HG03039 (cell line): ENCODE measurements at regions not wholly inside any gene's neighbourhood (a gene's known extent, or its start where the extent isn't known, plus 50 kb on each side); places are given as distances from the start of the nearest gene placed in this dataset.

Source experiments
- ATAC-seq: cut with Tn5 transposase; IDR thresholded peaks from one replicate; pipeline ENCODE4 v1.9.1; 2021; ENCODE audit warnings: mild to moderate bottlenecking, moderate library complexity; ENCODE audit not compliant: unreplicated experiment

GRCh38 chr13:21998279-21998990 lies 327.6 kb downstream of the FGF9 start:
- ATAC-seq: no peak

DNA sequence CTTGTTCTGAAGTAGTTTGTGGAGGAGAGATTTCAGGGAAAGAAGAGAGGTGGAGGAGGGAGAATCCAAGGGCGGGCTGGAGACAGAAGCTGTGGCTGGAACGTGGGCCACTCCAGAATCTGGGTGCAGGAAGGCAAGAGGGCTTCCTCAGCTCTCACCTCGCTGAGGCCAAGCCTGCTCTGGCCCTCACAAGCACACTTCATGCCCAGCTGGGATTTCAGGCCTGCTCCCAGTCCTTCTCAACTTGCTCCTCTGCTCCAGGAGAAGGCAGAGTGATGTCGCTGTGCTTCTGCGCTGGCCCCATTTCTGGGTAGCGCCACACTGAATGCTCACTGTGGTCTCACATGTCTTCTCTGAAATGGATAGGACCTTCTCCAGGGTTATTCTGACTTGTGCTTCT lies 328.8 kb downstream of the FGF9 start:
- no peak for ATAC-seq

- ATAC-seq: no peak
Observed at GRCh38 chr13:22000191-22000590, 329.3 kb downstream of the FGF9 start.

DNA sequence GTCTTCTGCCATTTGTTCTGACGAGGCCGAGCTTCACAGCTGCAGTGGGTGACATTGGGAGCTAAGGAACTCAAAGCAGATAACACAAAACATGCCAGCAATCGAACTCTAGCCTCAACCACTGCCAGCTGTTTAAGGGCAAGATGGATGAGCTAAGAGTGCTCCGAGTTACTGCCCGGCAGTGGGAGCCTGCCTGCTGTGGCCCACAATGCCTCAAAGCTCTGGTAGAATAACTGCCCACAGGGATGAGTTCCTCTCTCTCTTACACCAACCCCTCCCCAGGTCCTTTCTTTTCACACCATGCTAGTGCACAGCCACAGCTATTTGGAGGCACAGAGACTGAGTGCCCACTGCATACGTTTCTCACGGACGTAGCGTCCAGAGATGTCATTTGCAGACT lies 330.5 kb downstream of the FGF9 start:
- no peak for ATAC-seq

DNA sequence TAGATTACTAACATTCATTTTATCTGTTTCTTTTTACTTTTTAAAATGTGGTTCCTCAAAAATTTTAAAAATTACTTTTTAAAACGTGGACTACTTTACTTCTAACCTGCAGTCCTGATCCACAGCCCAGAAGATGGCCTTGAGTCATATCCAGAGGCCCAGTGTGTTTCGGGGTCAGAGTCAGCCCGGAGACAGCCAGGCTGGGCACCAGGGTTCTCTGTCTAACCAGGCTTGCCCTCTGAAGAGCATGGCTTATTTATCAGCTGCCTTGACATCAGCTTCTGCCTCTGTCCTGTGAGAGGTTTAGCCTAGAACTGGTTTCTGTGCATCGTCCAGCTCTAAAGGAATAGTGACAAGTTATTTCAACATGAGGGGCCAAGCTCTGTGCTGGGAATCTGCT lies 332.0 kb downstream of the FGF9 start:
- no peak for ATAC-seq

GRCh38 chr13:22009500-22009899 lies 338.6 kb downstream of the FGF9 start:
- ATAC-seq: no peak

GRCh38 chr13:22009937-22010336 lies 339.1 kb downstream of the FGF9 start:
- no peak for ATAC-seq

- ATAC-seq: no peak
Observed at GRCh38 chr13:22012686-22013085, 341.8 kb downstream of the FGF9 start.

- ATAC-seq: no peak
Observed at GRCh38 chr13:22014469-22014868, 343.6 kb downstream of the FGF9 start.

DNA sequence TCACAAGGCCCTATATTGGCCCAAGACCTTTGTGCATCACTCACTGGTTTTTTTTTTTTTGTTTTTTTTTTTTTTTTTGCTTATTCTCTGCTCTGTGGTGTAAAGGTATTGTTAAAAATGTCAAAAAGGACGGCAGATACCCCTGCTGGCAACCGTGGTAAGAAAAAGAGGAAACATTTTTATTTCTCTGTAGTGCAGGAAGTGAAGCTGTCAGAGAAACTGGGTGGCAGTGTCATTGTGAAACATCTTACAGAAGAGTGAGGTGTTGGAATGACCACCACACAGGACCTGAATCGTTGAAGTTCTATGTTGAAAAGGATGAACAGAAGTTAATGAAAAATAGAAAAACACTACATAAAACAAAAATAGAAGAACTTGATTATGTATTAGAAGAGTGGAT lies 346.4 kb downstream of the FGF9 start:
- no peak for ATAC-seq

DNA sequence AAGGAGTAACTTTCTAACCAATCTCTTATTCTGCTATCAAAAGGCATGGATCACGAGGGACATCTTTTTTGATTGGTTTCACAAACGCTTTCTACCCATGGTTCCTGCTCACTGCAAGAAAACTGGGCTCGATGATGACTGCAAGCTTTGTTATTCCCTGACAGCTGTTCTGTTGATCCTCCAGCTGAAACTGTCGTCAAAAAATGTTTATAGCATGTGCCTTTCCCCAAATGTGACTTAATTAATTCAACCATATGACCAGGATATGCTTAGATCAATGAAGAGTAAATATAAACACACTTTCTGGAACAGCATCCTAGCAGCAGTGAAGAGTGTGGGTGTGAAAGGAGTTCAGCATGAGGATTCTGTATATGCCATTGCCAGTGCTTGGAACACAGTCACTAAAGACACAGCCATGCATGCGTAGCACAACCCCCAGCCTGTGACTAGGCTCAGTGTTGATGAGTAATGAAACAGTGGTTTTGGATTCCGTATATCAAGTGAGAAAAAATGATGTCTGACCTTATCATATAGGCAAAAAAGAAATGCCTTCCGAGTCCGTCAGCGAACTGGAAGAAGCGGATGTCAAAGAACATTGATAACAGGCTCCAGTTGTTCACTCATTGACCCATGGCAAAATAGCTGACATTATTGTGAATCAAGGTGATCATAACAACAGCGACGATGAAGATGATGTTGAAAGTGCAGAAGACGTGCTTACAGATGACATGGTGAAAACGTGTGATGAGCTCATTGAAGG lies 347.4 kb downstream of the FGF9 start:
- no peak for ATAC-seq

- ATAC-seq: no peak
Observed at GRCh38 chr13:22018836-22019210, 347.9 kb downstream of the FGF9 start.

DNA sequence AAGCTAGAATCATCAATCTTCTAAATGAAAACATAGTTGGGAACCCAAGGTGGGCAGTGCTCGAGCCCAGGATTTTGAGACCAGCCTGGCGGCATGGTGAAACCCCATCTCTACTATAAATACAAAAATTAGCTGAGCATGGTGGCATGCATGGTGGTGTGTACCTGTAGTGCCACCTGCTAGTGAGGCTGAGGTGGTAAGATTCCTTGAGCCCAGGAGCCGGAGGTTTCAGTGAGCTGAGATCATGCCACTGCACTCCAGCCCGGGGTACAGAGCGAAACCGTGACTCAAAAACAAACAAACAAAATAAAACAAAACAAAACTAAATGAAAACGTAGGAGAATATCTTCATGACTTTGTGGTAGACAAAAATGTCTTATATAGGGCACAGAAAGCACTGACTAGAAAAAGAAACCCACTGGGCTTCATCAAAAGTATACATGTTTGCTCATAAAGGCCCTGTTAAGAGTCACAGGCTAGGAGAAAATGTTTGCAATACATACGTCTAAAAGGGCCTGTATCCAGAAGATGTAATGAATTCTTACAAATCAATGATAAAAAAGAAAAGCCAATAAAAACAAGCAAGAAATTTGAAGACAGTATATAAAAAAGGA lies 353.6 kb downstream of the FGF9 start:
- no peak for ATAC-seq

DNA sequence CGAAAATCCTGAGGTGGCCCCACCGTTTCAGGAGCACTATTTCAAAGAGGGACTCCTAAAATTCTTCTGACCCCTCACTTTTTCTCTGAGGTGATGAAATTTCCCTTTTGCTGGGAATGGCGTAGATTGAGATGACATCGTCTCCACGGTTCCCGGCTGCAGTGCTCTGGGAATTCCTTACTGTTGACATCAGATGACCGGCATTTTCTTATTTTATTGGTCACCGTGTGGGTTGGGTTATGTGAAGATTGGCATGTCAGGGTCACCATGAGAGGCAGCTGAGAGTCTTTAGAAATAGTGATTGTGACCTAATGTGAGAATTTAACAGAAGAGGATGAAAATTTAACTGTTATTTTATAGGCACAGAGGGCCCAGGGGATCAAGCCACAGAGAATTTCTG lies 356.7 kb downstream of the FGF9 start:
- no peak for ATAC-seq

DNA sequence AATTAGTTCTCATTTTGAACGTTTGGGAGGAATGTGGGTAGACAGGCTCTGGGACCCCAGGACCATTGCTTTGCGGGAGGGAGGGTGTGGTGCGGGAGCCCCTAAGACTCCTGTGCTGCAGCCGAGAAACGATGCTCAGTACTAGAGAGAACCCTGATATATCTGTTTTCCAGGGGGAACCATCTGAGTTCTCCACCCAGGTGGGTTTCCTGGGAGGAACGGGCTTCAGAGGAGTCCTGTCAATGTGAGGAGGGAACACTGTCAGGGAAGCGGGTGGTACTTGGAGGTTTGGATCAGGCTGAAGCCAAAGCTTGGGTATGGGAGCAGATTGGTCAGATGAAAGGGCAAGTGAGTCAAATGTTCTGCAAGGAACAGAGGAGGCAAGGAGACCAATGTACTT lies 358.0 kb downstream of the FGF9 start:
- ATAC-seq: no peak

DNA sequence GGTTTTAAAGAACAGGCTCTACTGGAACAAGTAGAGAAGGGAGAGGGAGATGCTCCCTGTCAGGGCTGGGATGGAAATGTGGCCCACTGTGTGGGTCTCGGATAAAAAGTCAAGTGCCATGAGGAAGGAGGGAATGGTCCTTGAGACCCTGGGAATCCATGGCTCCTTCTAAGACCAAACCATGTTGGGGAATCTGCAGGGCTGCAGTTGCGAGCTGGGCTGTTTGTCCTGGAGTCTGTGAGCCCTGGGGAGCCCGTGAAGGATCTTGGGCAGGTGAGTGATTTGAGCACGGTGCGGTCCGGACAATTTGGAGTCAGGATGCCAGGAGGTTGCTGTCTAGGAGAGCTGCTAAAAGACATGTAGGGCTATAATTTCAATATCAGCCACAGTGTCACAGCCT lies 359.4 kb downstream of the FGF9 start:
- ATAC-seq: no peak

DNA sequence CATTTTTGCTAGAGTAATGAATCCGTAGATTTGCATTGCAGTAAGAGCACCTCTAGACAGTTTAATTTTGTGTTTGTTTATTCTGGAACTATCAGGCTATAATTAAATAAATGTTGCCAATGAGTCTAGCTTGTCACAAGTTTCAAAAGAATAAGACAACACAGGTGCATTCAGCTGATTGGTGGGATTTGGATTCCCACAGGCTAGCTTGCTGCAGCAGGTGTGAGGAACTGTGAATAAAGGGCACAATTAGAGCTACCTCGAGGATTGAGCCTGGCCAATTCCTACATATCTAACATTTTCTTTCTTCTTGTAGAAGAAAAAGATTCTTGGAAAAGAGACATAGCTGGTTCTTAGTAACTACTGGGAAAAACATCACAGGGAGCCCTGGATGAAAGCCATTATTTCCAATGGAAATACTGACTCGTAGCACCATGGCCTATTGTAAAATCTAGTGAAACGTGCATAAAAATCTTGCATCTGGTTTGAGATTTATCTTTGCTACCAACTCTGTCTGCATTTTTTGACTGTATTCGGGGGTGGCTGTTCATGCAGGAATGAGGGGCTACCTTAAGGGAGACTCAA lies 360.9 kb downstream of the FGF9 start:
- ATAC-seq: no peak

GRCh38 chr13:22032905-22033304 lies 362.0 kb downstream of the FGF9 start:
- ATAC-seq: no peak

GRCh38 chr13:22039961-22040360 lies 369.1 kb downstream of the FGF9 start:
- no peak for ATAC-seq

DNA sequence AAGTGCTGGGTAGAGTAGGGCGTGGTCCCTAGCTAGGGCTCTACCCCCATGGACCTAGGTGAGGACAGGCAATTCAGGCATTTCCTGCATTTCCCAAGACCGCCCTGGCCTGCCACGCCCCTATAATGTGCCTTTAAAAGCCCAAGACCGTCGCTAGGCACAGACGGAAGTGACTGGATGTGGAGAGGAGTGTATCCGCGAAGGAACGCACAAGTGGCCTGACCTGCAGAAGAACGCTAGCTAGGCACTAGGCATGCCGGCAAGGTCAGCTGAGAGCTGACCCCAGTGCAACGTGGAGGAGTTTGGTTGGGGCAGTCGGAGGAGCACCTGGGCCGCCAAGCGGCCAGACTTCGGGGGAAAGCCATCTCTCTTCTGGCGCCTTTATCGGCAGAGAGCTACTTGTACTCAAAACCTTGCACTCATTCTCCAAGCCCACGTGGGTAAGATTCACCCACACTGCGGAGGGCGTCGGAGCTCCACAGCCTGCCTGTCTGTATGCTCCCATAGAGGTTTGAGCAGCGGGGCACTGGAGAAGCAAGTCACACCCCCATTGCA lies 370.0 kb downstream of the FGF9 start:
- ATAC-seq: no peak

- ATAC-seq: no peak
Observed at GRCh38 chr13:22041741-22042140, 370.9 kb downstream of the FGF9 start.
